SU-DHL-6 (cell line): ENCODE measurements at regions not wholly inside any gene's neighbourhood (a gene's known extent, or its start where the extent isn't known, plus 50 kb on each side); places are given as distances from the start of the nearest gene placed in this dataset.

Experiments used
- H2AFZ ChIP-seq: fragments of 200-600 bp; sonication (generic); 2 replicates; pipeline ENCODE4 v1.6.1; 2014; ENCODE audit warnings: low read depth, mild to moderate bottlenecking, moderate library complexity, mixed read lengths, antibody characterized with exemption, low read length; ENCODE audit not compliant: severe bottlenecking
- H3F3A ChIP-seq: fragments of 200-600 bp; shearing (Covaris generic); 2 replicates; pipeline ENCODE4 v1.6.0; 2016; ENCODE audit warnings: antibody characterized with exemption, mild to moderate bottlenecking; ENCODE audit not compliant: insufficient read depth
- H3K27ac ChIP-seq: fragments of 200-600 bp; sonication (generic); 2 replicates; pipeline ENCODE4 v1.5.1; 2016; ENCODE audit warnings: low read depth, mild to moderate bottlenecking, low read length, moderate library complexity, mixed read lengths
- H3K27me3 ChIP-seq: fragments of 200-600 bp; sonication (generic), shearing (Covaris generic); 2 replicates; pipeline ENCODE4 v1.6.0; 2014; ENCODE audit warnings: mild to moderate bottlenecking, low read length
- H3K36me3 ChIP-seq: fragments of 200-600 bp; sonication (generic); 2 replicates; pipeline ENCODE4 v1.6.1; 2014; ENCODE audit warnings: mild to moderate bottlenecking, low read length, mixed read lengths
- H3K4me2 ChIP-seq: fragments of 300-600, 200-600 bp; shearing (Covaris generic), sonication (generic); 2 replicates; pipeline ENCODE4 v1.6.0; 2014; ENCODE audit warnings: low read length, low read depth, mild to moderate bottlenecking; ENCODE audit not compliant: poor library complexity, severe bottlenecking
- H3K4me3 ChIP-seq: fragments of 200-600 bp; sonication (generic); 2 replicates; pipeline ENCODE4 v1.5.1; 2014; ENCODE audit warnings: antibody characterized with exemption, low read length, mild to moderate bottlenecking, mixed read lengths; ENCODE audit not compliant: insufficient read depth, poor library complexity, severe bottlenecking
- H3K79me2 ChIP-seq: fragments of 200-600 bp; sonication (generic); 2 replicates; pipeline ENCODE4 v1.6.1; 2014; ENCODE audit warnings: mild to moderate bottlenecking, low read length, moderate library complexity; ENCODE audit not compliant: insufficient read depth
- H3K9ac ChIP-seq: fragments of 200-600 bp; sonication (generic); 2 replicates; pipeline ENCODE4 v1.7.0; 2014; ENCODE audit warnings: mild to moderate bottlenecking, low read length
- H3K9me2 ChIP-seq: fragments of 200-600 bp; sonication (generic); replicated peaks from 2 replicates; pipeline ENCODE4 v1.6.1; 2014; ENCODE audit warnings: low read length; ENCODE audit not compliant: insufficient read depth
- H3K9me3 ChIP-seq: fragments of 200-600 bp; sonication (generic); 2 replicates; pipeline ENCODE4 v1.6.1; 2014; ENCODE audit warnings: low read length, mixed read lengths; ENCODE audit not compliant: insufficient read depth
- H4K20me1 ChIP-seq: fragments of 200-600 bp; sonication (generic); 2 replicates; pipeline ENCODE4 v1.6.1; 2014; ENCODE audit warnings: low read depth, mild to moderate bottlenecking, antibody characterized with exemption, low read length, moderate library complexity, mixed read lengths
- EZH2phosphoT487 ChIP-seq: fragments of 200-600 bp; sonication (generic), shearing (Covaris generic); conservative IDR thresholded peaks from 2 replicates; pipeline ENCODE4 v1.6.1; 2018; ENCODE audit warnings: mild to moderate bottlenecking, antibody characterized with exemption, low read length, moderate library complexity, mixed read lengths
- TF ChIP-seq, protein P1 (sequence below): fragments of 200-600 bp; sonication (generic); IDR thresholded peaks from one replicate; pipeline ENCODE4 v1.5.1; 2017; ENCODE audit warnings: antibody characterized with exemption, mild to moderate bottlenecking, low read length, moderate library complexity; ENCODE audit not compliant: insufficient read depth, poor library complexity, severe bottlenecking

GRCh38 chr3:178226094-178226493, 310.1 kb upstream of the KCNMB2 start:
- Histone ChIP-seq H4K20me1 (no peaks in the 10 kb centered on the region), H3K27me3 (no peaks in the 10 kb centered on the region), H3F3A (no peaks in the 10 kb centered on the region)

DNA sequence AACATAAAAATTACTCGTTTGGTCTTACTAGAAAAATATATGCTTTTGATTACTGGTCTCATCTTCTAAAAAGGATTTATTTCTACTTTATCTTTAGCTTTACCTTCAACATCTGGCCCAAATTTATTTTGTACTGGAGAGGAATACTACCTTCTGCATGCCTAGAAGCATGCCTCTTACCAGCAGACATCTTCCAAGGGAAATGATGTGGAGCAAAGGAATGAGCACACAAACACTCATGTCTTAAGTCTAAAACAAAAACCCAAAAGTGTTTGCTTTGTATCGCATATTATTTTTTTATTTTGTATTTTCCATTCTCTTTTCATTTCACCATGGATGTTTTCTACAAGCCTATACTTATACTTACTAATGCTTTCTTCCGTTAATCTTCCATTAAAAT, 304.6 kb upstream of the KCNMB2 start:
- Histone ChIP-seq H3K79me2 (no peaks in the 10 kb centered on the region), H4K20me1 (no peaks in the 10 kb centered on the region), H3K27ac (no peak overlapping the region), H3K4me2 (no peak overlapping the region), H3K4me3 (no peak overlapping the region), H3K9me3 (no peaks in the 10 kb centered on the region), H3F3A (no peaks in the 10 kb centered on the region), H3K36me3 (no peaks in the 10 kb centered on the region), H3K9ac (no peak overlapping the region), H3K9me2 (no peaks in the 10 kb centered on the region), H2AFZ (no peak overlapping the region), H3K27me3 (no peaks in the 10 kb centered on the region)
- TF ChIP-seq, protein P1, sequence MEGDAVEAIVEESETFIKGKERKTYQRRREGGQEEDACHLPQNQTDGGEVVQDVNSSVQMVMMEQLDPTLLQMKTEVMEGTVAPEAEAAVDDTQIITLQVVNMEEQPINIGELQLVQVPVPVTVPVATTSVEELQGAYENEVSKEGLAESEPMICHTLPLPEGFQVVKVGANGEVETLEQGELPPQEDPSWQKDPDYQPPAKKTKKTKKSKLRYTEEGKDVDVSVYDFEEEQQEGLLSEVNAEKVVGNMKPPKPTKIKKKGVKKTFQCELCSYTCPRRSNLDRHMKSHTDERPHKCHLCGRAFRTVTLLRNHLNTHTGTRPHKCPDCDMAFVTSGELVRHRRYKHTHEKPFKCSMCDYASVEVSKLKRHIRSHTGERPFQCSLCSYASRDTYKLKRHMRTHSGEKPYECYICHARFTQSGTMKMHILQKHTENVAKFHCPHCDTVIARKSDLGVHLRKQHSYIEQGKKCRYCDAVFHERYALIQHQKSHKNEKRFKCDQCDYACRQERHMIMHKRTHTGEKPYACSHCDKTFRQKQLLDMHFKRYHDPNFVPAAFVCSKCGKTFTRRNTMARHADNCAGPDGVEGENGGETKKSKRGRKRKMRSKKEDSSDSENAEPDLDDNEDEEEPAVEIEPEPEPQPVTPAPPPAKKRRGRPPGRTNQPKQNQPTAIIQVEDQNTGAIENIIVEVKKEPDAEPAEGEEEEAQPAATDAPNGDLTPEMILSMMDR: no peak
- TF ChIP-seq EZH2phosphoT487: no peak

More at GRCh38 chr3:178226094-178226493, 310.1 kb upstream of the KCNMB2 start:
- Histone ChIP-seq H2AFZ (no peak overlapping the region), H3K27ac (no peak overlapping the region), H3K79me2 (no peaks in the 10 kb centered on the region), H3K9me2 (no peaks in the 10 kb centered on the region), H3K9ac (no peak overlapping the region), H3K4me2 (no peak overlapping the region), H3K4me3 (no peak overlapping the region), H3K36me3 (no peaks in the 10 kb centered on the region), H3K9me3 (no peaks in the 10 kb centered on the region)
- no peak for TF ChIP-seq EZH2phosphoT487
- TF ChIP-seq, protein P1: no peak

GRCh38 chr3:178233371-178234071, 302.7 kb upstream of the KCNMB2 start:
- Histone ChIP-seq H2AFZ (no peak overlapping the region), H3K9me3 (no peaks in the 10 kb centered on the region), H3K4me2 (no peak overlapping the region), H4K20me1 (no peaks in the 10 kb centered on the region), H3F3A (no peaks in the 10 kb centered on the region), H3K4me3 (no peak overlapping the region), H3K9me2 (no peaks in the 10 kb centered on the region), H3K9ac (no peak overlapping the region), H3K36me3 (no peaks in the 10 kb centered on the region), H3K27me3 (no peaks in the 10 kb centered on the region), H3K79me2 (no peaks in the 10 kb centered on the region), H3K27ac (no peak overlapping the region)
- no peak for TF ChIP-seq EZH2phosphoT487
- TF ChIP-seq, protein P1: no peak
